ENCODE measurements at regions not wholly inside any gene's neighbourhood (a gene's known extent, or its start where the extent isn't known, plus 50 kb on each side); places are given as distances from the start of the nearest gene placed in this dataset.

DNA sequence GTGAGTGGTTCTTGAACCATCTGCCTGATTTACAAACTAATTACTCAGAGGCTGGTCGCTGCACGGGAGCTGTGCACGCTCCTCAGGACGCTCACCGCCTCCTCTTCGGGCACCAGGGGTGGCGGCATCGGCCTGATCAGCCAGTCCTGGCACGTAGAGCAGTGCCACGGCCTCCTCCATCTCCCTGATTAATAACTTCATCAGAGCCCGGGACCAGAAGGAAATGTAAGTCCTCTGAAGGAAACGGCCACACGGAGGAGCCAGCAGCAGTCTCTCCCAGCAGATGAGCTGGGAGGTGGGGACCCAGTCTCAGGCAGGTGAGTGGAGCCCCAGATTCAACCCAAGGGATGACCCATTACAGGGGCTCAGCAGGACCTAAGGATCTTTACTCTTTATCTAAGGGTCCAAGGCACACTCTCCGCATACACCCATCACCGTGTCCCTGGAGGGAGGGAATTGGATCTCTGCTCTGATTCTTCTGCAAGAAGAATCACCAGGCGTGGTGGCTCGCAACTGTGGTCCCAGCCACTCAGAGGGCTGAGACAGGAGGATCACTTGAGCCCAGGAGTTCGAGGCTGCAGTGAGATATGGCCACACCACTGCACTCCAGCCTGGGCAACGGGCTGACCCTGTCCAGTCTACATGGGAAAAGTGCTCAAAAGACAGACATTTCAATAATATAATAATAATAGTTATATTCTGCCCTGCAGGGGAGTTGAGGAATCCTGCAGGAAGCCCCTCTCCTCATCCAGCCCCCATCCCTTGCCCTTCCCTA is 366.5 kb downstream of the SEC14L1 start:
- Histone ChIP-seq H3K4me1 (no peaks in the 10 kb centered on the region), H3K27ac (no peak overlapping the region), H3K9me3 (peaks cover 0 to 3% (median 0%) of the 10 kb centered on the region in 4 donors), H3K27me3 (no peaks in the 10 kb centered on the region), H3K4me3 (no peak overlapping the region), H3K36me3 (no peaks in the 10 kb centered on the region)
- DNase-seq (peak in 1 of 6 donors; percentile 52), ATAC-seq (no peak), FAIRE-seq (no peak)
- TF ChIP-seq, protein P1, sequence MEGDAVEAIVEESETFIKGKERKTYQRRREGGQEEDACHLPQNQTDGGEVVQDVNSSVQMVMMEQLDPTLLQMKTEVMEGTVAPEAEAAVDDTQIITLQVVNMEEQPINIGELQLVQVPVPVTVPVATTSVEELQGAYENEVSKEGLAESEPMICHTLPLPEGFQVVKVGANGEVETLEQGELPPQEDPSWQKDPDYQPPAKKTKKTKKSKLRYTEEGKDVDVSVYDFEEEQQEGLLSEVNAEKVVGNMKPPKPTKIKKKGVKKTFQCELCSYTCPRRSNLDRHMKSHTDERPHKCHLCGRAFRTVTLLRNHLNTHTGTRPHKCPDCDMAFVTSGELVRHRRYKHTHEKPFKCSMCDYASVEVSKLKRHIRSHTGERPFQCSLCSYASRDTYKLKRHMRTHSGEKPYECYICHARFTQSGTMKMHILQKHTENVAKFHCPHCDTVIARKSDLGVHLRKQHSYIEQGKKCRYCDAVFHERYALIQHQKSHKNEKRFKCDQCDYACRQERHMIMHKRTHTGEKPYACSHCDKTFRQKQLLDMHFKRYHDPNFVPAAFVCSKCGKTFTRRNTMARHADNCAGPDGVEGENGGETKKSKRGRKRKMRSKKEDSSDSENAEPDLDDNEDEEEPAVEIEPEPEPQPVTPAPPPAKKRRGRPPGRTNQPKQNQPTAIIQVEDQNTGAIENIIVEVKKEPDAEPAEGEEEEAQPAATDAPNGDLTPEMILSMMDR (IDR thresholded peaks at IDR 0.05): no peak
- intact Hi-C loops (cut with DNase I): no loop called here
- 42 to 50% methylated on average over 19 of the region's 19 CpGs for WGBS, 2 donors

DNA sequence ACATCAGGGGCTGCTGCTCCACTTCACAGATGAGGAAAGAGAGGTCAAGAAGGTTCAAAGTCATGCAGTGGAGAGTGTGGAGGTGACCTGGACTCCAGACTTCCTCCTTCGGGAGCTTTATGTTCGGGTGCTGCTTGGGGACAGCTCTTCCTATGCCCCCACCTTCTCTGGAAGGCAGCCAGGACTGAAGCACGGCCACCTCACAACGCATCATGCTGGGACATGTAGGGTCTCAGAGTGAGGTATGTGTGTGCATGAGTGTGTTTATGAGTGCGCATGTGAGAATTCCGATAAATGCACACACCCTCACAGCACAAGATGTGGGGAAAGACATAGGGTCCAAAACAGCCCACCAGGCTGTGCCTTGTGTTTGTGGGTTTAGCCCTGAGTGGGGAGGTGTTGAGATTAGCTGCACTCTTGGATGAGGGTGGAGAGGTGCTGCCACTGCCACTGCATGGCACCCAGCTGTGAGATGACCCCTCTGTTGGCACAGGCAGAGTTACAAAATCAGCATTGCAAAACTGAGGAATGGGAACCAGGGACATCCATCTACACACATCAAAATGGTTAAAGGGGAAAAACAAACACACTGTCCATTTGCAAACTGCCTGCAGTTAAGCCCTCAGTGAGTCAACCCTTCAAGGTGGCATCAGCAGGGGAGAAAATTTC is 367.4 kb downstream of the SEC14L1 start:
- 44 to 55% methylated on average over 6 of the region's 6 CpGs for WGBS, 2 donors
- Histone ChIP-seq H3K9me3 (peaks cover 0 to 3% (median 0%) of the 10 kb centered on the region in 4 donors), H3K27ac (no peak overlapping the region), H3K4me3 (no peak overlapping the region), H3K36me3 (no peaks in the 10 kb centered on the region), H3K27me3 (no peaks in the 10 kb centered on the region), H3K4me1 (no peaks in the 10 kb centered on the region)
- TF ChIP-seq, protein P1 (IDR thresholded peaks at IDR 0.05): no peak
- intact Hi-C loops (cut with DNase I): no loop called here
- peak in 1 of 6 donors; percentile 5 for DNase-seq
- no peak for FAIRE-seq
- no peak for ATAC-seq

GRCh38 chr17:77509089-77509488 is 368.3 kb downstream of the SEC14L1 start:
- ATAC-seq: no peak
- TF ChIP-seq, protein P1 (IDR thresholded peaks at IDR 0.05): no peak
- intact Hi-C loops (cut with DNase I): no loop called here
- peaks cover 0 to 3% (median 0%) of the 10 kb centered on the region in 4 donors for H3K9me3 ChIP-seq
- H3K4me3 ChIP-seq: no peak overlapping the region
- H3K4me1 ChIP-seq: no peaks in the 10 kb centered on the region
- WGBS, 2 donors: 79 to 89% methylated on average over 2 of the region's 2 CpGs
- no peak overlapping the region for H3K27ac ChIP-seq
- no peak for FAIRE-seq
- no peak for DNase-seq
- H3K27me3 ChIP-seq: no peaks in the 10 kb centered on the region
- H3K36me3 ChIP-seq: no peaks in the 10 kb centered on the region

DNA sequence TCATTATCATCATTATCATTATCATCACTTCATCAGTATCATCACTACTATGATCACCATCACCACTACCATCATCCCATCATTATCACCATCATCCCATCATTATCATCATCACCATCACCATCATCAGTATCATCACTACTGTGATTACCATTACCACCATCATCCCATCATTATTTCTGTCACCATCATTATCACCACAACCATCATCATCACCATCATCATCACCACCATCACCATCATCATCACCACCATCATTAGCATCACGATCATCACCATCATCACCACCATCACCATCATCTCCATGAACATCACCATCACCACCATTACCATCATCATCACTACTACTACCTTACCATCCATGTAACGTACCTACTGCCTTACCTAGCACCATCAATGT is 368.8 kb downstream of the SEC14L1 start:
- H3K4me1 ChIP-seq: no peaks in the 10 kb centered on the region
- peaks cover 0 to 3% (median 0%) of the 10 kb centered on the region in 4 donors for H3K9me3 ChIP-seq
- no peaks in the 10 kb centered on the region for H3K27me3 ChIP-seq
- no peak overlapping the region for H3K4me3 ChIP-seq
- FAIRE-seq: no peak
- 83 to 94% methylated on average over 2 of the region's 2 CpGs for WGBS, 2 donors
- intact Hi-C loops (cut with DNase I): no loop called here
- no peak for DNase-seq
- TF ChIP-seq, protein P1 (IDR thresholded peaks at IDR 0.05): no peak
- ATAC-seq: no peak
- H3K36me3 ChIP-seq: no peaks in the 10 kb centered on the region
- no peak overlapping the region for H3K27ac ChIP-seq

Data from pancreas (tissue), 10 donors.